ENCODE measurements at regions not wholly inside any gene's neighbourhood (a gene's known extent, or its start where the extent isn't known, plus 50 kb on each side); places are given as distances from the start of the nearest gene placed in this dataset.

- no peak for TF ChIP-seq MEF2A (IDR thresholded peaks at IDR 0.05; ENCODE audit: borderline replicate concordance, low read depth)
Measured at GRCh38 chr2:16155366-16155765, 215.0 kb downstream of the MYCN start.

GRCh38 chr2:16154501-16155280 lies 214.3 kb downstream of the MYCN start:
- POLR2A ChIA-PET, result no interaction called here
- H3K4me1 ChIP-seq (ENCODE audit: control insufficient read depth in 1 of 2, insufficient read depth in 2 of 2, low read depth in 1 of 2, low read length in 1 of 2), result no peaks in the 10 kb centered on the region
- CTCF ChIA-PET, result interaction anchor here (1.1 to 1.5 kb wide), 2 partner anchors 15 to 17 kb away, joined by 3 read pairs; no protein-coding TSS in a partner anchor
- H3F3A ChIP-seq (replicated peaks; ENCODE audit: insufficient read depth), result no peaks in the 10 kb centered on the region
- H4K20me1 ChIP-seq (ENCODE audit: insufficient read depth), result no peaks in the 10 kb centered on the region
- H3K79me2 ChIP-seq (ENCODE audit: insufficient read depth), result no peaks in the 10 kb centered on the region
- H3K9me2 ChIP-seq, result no peaks in the 10 kb centered on the region
- WGBS (ENCODE audit: low lambda C conversion rate), result 10% methylated on average over 4 of the region's 4 CpGs
- no peak overlapping the region for H3K27ac ChIP-seq (ENCODE audit: low read depth in 2 of 2, low read length in 1 of 2)
- no peaks in the 10 kb centered on the region for H3K36me3 ChIP-seq (replicated peaks in 1 of 2; ENCODE audit: control insufficient read depth in 1 of 2, insufficient read depth in 2 of 2, low read length in 1 of 2)
- H3K9ac ChIP-seq, result no peak overlapping the region
- H3K9me3 ChIP-seq, result no peaks in the 10 kb centered on the region; the same call in 1 of the 2 replicates
- no peak overlapping the region for H2AFZ ChIP-seq (ENCODE audit: low read depth)
- H3K4me3 ChIP-seq (ENCODE audit: low read depth in 2 of 2, low read length in 1 of 2), result no peak overlapping the region
- no peaks in the 10 kb centered on the region for H3K27me3 ChIP-seq (ENCODE audit: insufficient read depth)
- no peak overlapping the region for H3K4me2 ChIP-seq
- no peak for TF ChIP-seq YY1 (IDR thresholded peaks at IDR 0.05; ENCODE audit: low read depth)
- TF ChIP-seq FOXM1 (IDR thresholded peaks at IDR 0.05; ENCODE audit: low read depth), result no peak
- TF ChIP-seq, protein P1, sequence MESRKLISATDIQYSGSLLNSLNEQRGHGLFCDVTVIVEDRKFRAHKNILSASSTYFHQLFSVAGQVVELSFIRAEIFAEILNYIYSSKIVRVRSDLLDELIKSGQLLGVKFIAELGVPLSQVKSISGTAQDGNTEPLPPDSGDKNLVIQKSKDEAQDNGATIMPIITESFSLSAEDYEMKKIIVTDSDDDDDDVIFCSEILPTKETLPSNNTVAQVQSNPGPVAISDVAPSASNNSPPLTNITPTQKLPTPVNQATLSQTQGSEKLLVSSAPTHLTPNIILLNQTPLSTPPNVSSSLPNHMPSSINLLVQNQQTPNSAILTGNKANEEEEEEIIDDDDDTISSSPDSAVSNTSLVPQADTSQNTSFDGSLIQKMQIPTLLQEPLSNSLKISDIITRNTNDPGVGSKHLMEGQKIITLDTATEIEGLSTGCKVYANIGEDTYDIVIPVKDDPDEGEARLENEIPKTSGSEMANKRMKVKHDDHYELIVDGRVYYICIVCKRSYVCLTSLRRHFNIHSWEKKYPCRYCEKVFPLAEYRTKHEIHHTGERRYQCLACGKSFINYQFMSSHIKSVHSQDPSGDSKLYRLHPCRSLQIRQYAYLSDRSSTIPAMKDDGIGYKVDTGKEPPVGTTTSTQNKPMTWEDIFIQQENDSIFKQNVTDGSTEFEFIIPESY (IDR thresholded peaks at IDR 0.05; ENCODE audit: borderline replicate concordance, low read depth), result no peak
- TF ChIP-seq SIN3A (IDR thresholded peaks at IDR 0.05; ENCODE audit: borderline replicate concordance, low read depth, low read length), result no peak
- no peak for TF ChIP-seq CHD2 (IDR thresholded peaks at IDR 0.05; ENCODE audit: low read length, partially characterized antibody)
- no peak for TF ChIP-seq IRF3 (IDR thresholded peaks at IDR 0.05; ENCODE audit: low read depth, low read length)
- no peak for TF ChIP-seq CTCF (IDR thresholded peaks at IDR 0.05)
- no peak for TF ChIP-seq REST (IDR thresholded peaks at IDR 0.05; ENCODE audit: low read depth, low read length)
- no peak for TF ChIP-seq RXRA (IDR thresholded peaks at IDR 0.05; ENCODE audit: borderline replicate concordance, low read depth)
- no peak for TF ChIP-seq GATA2 (CRISPR knock-in tag; IDR thresholded peaks at IDR 0.05)
- TF ChIP-seq RAD21 (IDR thresholded peaks at IDR 0.05; ENCODE audit: low read length), result no peak
- TF ChIP-seq ELF1 (IDR thresholded peaks at IDR 0.05), result no peak
- no peak for TF ChIP-seq RFX5 (IDR thresholded peaks at IDR 0.05; ENCODE audit: low read length)
- TF ChIP-seq POLR2AphosphoS5 (IDR thresholded peaks at IDR 0.05; ENCODE audit: low read depth, low read length), result no peak
- DNase-seq, result no peak

More at GRCh38 chr2:16155366-16155765, 215.0 kb downstream of the MYCN start:
- Histone ChIP-seq H3K4me1 (ENCODE audit: control insufficient read depth in 1 of 2, insufficient read depth in 2 of 2, low read depth in 1 of 2, low read length in 1 of 2) (no peaks in the 10 kb centered on the region), H3K9ac (no peak overlapping the region), H3K4me3 (ENCODE audit: low read depth in 2 of 2, low read length in 1 of 2) (no peak overlapping the region), H3K27me3 (ENCODE audit: insufficient read depth) (no peaks in the 10 kb centered on the region), H3K4me2 (no peak overlapping the region), H3F3A (replicated peaks; ENCODE audit: insufficient read depth) (no peaks in the 10 kb centered on the region), H4K20me1 (ENCODE audit: insufficient read depth) (no peaks in the 10 kb centered on the region), H3K79me2 (ENCODE audit: insufficient read depth) (no peaks in the 10 kb centered on the region), H2AFZ (ENCODE audit: low read depth) (no peak overlapping the region), H3K9me3 (no peaks in the 10 kb centered on the region; the same call in 1 of the 2 replicates), H3K36me3 (replicated peaks in 1 of 2; ENCODE audit: control insufficient read depth in 1 of 2, insufficient read depth in 2 of 2, low read length in 1 of 2) (no peaks in the 10 kb centered on the region), H3K9me2 (no peaks in the 10 kb centered on the region), H3K27ac (ENCODE audit: low read depth in 2 of 2, low read length in 1 of 2) (no peak overlapping the region)
- ChIA-PET POLR2A (no interaction called here), CTCF (interaction anchor here (0.6 to 1.5 kb wide), 2 partner anchors 14 to 24 kb away, joined by 3 read pairs; no protein-coding TSS in a partner anchor)
- DNase-seq, result no peak
- WGBS (ENCODE audit: low lambda C conversion rate), result 56% methylated on average over 5 of the region's 5 CpGs
